Keratinocyte (primary cell): ENCODE measurements at regions not wholly inside any gene's neighbourhood (a gene's known extent, or its start where the extent isn't known, plus 50 kb on each side); places are given as distances from the start of the nearest gene placed in this dataset.

Source experiments
- DNase-seq: peaks from one replicate; pipeline ENCODE4 v3.0.0-alpha.2; 2011; ENCODE audit warnings: low read depth, missing footprints, low spot score
- FAIRE-seq: peaks from 2 replicates; lab custom pipeline; 2011; peaks lifted over from hg19 to GRCh38; lab: Jason Lieb, UNC
- H2AFZ ChIP-seq: 2 replicates; pipeline ENCODE4 v1.6.0; 2012; ENCODE audit warnings: low read length, control low read depth, inconsistent platforms; ENCODE audit not compliant: control insufficient read depth
- H3K27ac ChIP-seq: 2 replicates; pipeline ENCODE4 v1.5.1; 2011; ENCODE audit warnings: low read length; ENCODE audit not compliant: control insufficient read depth, insufficient read depth
- H3K27me3 ChIP-seq: 3 replicates; pipeline ENCODE4 v1.6.0; 2011; ENCODE audit warnings: low read length; ENCODE audit not compliant: control insufficient read depth, insufficient read depth; ENCODE audit errors: extremely low read depth
- H3K36me3 ChIP-seq, 2 experiments: 2 replicates in 1 of 2; 3 replicates in 1 of 2; pipeline ENCODE4 v1.5.1; 2011; ENCODE audit warnings: low read length in 2 of 2, mild to moderate bottlenecking in 1 of 2; ENCODE audit not compliant: control insufficient read depth in 2 of 2, insufficient read depth in 2 of 2; ENCODE audit errors: extremely low read depth in 1 of 2
- H3K4me1 ChIP-seq: 3 replicates; pipeline ENCODE4 v1.5.1; 2011; ENCODE audit warnings: low read length; ENCODE audit not compliant: control insufficient read depth, insufficient read depth; ENCODE audit errors: extremely low read depth
- H3K4me2 ChIP-seq: 3 replicates; pipeline ENCODE4 v1.6.0; 2011; ENCODE audit warnings: low read depth, low read length; ENCODE audit not compliant: control insufficient read depth, insufficient read depth; ENCODE audit errors: extremely low read depth
- H3K4me3 ChIP-seq, 3 experiments: fragments of 200-600 bp in 1 of 3; sonication (generic) in 1 of 3; 2 replicates in 2 of 3; 3 replicates in 1 of 3; pipeline ENCODE4 v1.5.1; 2011 to 2016; ENCODE audit warnings: low read length in 3 of 3, mild to moderate bottlenecking in 3 of 3, control low read depth in 2 of 3, inconsistent platforms in 1 of 3, low read depth in 1 of 3, mixed read lengths in 1 of 3, mixed run types in 1 of 3, moderate library complexity in 1 of 3; ENCODE audit not compliant: control insufficient read depth in 2 of 3, insufficient read depth in 2 of 3; ENCODE audit errors: extremely low read depth in 1 of 3
- H3K79me2 ChIP-seq: 2 replicates; pipeline ENCODE4 v1.6.0; 2012; ENCODE audit warnings: low read length; ENCODE audit not compliant: control insufficient read depth, insufficient read depth
- H3K9ac ChIP-seq: 3 replicates; pipeline ENCODE4 v1.6.0; 2011; ENCODE audit warnings: low read length; ENCODE audit not compliant: control insufficient read depth, insufficient read depth; ENCODE audit errors: extremely low read depth
- H3K9me1 ChIP-seq: 3 replicates; pipeline ENCODE4 v1.6.0; 2011; ENCODE audit warnings: low read length; ENCODE audit not compliant: control insufficient read depth, insufficient read depth; ENCODE audit errors: extremely low read depth
- H3K9me3 ChIP-seq: 2 replicates; pipeline ENCODE4 v1.5.1; 2012; ENCODE audit warnings: low read depth, low read length; ENCODE audit not compliant: control insufficient read depth
- H4K20me1 ChIP-seq: 3 replicates; pipeline ENCODE4 v1.6.0; 2011; ENCODE audit warnings: low read length; ENCODE audit not compliant: control insufficient read depth, insufficient read depth; ENCODE audit errors: extremely low read depth
- CTCF ChIP-seq, 3 experiments: IDR thresholded peaks in 1 of 3; conservative IDR thresholded peaks in 1 of 3; optimal IDR thresholded peaks in 1 of 3; 2 replicates in 2 of 3; 3 replicates in 1 of 3; pipeline versions ENCODE3 to v1.5.1; 2011; ENCODE audit warnings: low read length in 3 of 3, mild to moderate bottlenecking in 3 of 3, moderate library complexity in 2 of 3, control low read depth in 1 of 3, inconsistent platforms in 1 of 3; ENCODE audit not compliant: insufficient read depth in 2 of 3; ENCODE audit errors: extremely low read depth in 1 of 3
- EZH2 ChIP-seq: IDR thresholded peaks from one replicate; pipeline ENCODE4 v1.6.1; 2012; ENCODE audit warnings: inconsistent platforms, mild to moderate bottlenecking, low read length, moderate library complexity
- dilution Hi-C: fragments of 300-500 bp; cut with MboI; formaldehyde crosslinking; loops from one replicate; pipeline ENCODE4 v1.7.0; 2020; ENCODE audit warnings: low sequenced_read_pairs; ENCODE audit not compliant: extremely low pct_ligation_motif_present

DNA sequence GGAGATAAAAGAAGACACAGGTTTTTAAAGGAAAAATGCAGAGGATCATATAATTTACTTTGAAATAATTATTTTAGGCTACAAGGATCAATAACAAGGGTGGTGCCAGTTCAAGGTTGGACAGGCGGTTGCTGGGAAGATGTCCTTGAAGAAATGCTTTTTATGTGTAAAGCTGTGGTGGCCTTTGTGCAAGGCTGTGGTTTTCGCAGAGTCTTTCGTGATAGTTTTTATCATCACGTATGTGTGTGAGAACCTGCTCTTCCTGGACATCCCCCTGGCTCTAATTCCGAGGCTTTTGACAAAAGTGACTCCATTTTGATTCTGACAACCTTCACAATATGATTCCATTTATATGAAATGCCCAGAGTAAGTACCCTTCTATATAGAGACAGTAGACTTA, 85.8 kb upstream of the COG2 start:
- TF ChIP-seq CTCF (optimal IDR thresholded peaks at IDR 0.05 in 1 of 3, IDR thresholded peaks at IDR 0.05 in 1 of 3, conservative IDR thresholded peaks at IDR 0.05 in 1 of 3; ENCODE audit: extremely low read depth in 1 of 3, insufficient read depth in 2 of 3, low read length in 3 of 3), result no peak
- no peak for TF ChIP-seq EZH2
- H3K4me1 ChIP-seq, result no peaks in the 10 kb centered on the region
- no peak for FAIRE-seq

DNA sequence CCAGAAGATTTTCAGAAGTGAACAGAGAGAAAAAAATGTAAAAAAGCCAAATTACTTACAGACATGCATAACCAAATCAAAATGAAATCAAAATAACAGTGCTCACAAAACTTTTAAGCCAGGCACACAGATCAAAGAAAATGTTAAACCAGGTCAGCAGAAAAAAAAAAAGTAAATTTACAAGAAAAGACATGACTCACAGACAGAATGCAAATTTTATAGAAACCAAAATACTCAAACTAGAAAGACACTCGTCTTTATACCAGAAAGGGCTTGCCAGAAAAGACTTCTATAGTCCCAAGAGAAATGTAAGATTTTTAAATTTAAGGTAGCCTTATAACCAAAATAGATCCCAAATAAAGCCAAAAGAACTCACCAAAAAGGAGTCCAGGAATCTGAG, 86.5 kb upstream of the COG2 start:
- no peaks in the 10 kb centered on the region for H3K79me2 ChIP-seq
- no peak for FAIRE-seq
- no peaks in the 10 kb centered on the region for H3K9me1 ChIP-seq
- H3K4me3 ChIP-seq, result no peak overlapping the region
- H3K4me2 ChIP-seq, result no peak overlapping the region
- no peak overlapping the region for H3K27ac ChIP-seq
- no peak for TF ChIP-seq EZH2
- TF ChIP-seq CTCF (optimal IDR thresholded peaks at IDR 0.05 in 1 of 3, IDR thresholded peaks at IDR 0.05 in 1 of 3, conservative IDR thresholded peaks at IDR 0.05 in 1 of 3; ENCODE audit: extremely low read depth in 1 of 3, insufficient read depth in 2 of 3, low read length in 3 of 3), result no peak
- dilution Hi-C loops, result no loop called here
- H3K4me1 ChIP-seq, result no peaks in the 10 kb centered on the region
- no peak overlapping the region for H2AFZ ChIP-seq
- no peaks in the 10 kb centered on the region for H4K20me1 ChIP-seq
- no peaks in the 10 kb centered on the region for H3K36me3 ChIP-seq
- peaks cover 39% of the 10 kb centered on the region for H3K27me3 ChIP-seq
- H3K9ac ChIP-seq, result no peak overlapping the region
- H3K9me3 ChIP-seq, result no peaks in the 10 kb centered on the region
- DNase-seq, result no peak

More for the DNA sequence above, 85.8 kb upstream of the COG2 start:
- dilution Hi-C loops, result no loop called here
- Histone ChIP-seq H3K27me3 (peaks cover 40% of the 10 kb centered on the region), H2AFZ (no peak overlapping the region), H3K9me1 (no peaks in the 10 kb centered on the region), H3K4me2 (no peak overlapping the region), H3K4me3 (no peak overlapping the region), H3K9me3 (no peaks in the 10 kb centered on the region), H3K36me3 (no peaks in the 10 kb centered on the region), H3K79me2 (no peaks in the 10 kb centered on the region), H3K9ac (no peak overlapping the region), H4K20me1 (no peaks in the 10 kb centered on the region), H3K27ac (no peak overlapping the region)
- no peak for DNase-seq
